ENCODE measurements at regions not wholly inside any gene's neighbourhood (a gene's known extent, or its start where the extent isn't known, plus 50 kb on each side); places are given as distances from the start of the nearest gene placed in this dataset.

DNA sequence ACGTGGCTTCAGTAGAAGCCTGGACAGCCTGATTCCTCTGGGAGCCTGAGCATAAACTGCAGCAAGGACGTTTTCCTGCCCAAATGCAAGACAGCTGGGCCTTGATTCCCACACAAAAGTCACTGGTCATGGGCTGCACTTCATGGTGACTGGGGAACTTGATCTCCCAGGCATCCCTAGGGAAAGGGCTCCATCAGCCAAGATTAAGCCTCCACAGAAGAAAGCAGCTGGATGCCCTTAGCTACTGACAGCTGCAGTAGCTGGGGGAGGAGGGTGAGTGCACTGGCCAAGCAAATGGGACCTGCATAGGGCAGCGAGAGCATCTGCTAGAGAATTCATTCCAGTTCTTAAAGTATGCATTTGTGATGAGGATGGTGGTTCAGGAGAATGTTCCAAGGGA is 267.4 kb upstream of the ISX start:
- TF ChIP-seq, protein P1, sequence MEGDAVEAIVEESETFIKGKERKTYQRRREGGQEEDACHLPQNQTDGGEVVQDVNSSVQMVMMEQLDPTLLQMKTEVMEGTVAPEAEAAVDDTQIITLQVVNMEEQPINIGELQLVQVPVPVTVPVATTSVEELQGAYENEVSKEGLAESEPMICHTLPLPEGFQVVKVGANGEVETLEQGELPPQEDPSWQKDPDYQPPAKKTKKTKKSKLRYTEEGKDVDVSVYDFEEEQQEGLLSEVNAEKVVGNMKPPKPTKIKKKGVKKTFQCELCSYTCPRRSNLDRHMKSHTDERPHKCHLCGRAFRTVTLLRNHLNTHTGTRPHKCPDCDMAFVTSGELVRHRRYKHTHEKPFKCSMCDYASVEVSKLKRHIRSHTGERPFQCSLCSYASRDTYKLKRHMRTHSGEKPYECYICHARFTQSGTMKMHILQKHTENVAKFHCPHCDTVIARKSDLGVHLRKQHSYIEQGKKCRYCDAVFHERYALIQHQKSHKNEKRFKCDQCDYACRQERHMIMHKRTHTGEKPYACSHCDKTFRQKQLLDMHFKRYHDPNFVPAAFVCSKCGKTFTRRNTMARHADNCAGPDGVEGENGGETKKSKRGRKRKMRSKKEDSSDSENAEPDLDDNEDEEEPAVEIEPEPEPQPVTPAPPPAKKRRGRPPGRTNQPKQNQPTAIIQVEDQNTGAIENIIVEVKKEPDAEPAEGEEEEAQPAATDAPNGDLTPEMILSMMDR (IDR thresholded peaks at IDR 0.05; ENCODE audit: poor library complexity, severe bottlenecking) = no peak
- Histone ChIP-seq H3K9me3 (ENCODE audit: severe bottlenecking) (no peaks in the 10 kb centered on the region), H3K27me3 (ENCODE audit: insufficient read depth, poor library complexity, severe bottlenecking) (no peaks in the 10 kb centered on the region), H3K27ac (ENCODE audit: poor library complexity, severe bottlenecking) (no peak overlapping the region), H3K36me3 (ENCODE audit: low read depth) (no peaks in the 10 kb centered on the region), H3K4me3 (ENCODE audit: severe bottlenecking) (no peak overlapping the region), H3K4me1 (ENCODE audit: insufficient read depth, poor library complexity, severe bottlenecking) (no peaks in the 10 kb centered on the region)
- DNase-seq (ENCODE audit: low spot score) (no peak), ATAC-seq (ENCODE audit: low read depth) (no peak)

DNA sequence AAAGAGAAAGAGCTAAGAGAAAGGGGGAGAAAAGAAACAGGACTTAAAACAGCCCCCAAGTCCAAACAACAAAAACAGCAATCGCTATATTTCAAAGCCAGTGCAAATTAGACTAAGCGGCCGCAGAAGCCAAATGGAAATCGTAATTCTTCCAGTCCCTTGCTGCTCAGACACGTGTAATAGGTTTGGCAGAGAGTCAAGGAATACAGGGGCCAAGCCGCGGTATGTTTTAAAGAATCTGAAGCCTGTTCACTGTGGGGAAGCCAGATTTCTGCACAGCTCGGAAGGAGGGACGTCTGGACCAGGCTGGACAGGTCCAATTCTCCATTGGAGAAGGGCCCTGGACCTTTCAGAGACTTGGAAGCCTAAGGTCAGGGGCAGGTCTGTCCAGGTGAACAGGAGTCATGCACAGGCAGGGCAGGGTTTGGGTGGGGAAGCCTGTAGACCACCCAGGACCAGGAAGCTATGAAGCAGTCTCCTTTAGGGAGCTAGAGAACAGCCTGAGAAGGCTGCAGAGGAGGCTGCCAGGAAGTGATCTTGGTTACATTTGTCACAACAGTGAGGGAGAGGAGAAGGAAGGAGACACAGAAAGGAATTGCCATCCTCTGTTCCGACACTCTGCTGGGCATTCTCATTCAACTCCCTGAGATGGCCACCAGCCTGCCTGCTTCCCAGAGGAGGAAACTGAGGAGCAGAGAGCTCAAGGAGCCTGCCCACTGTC is 265.5 kb upstream of the ISX start:
- no peaks in the 10 kb centered on the region for H3K36me3 ChIP-seq (ENCODE audit: low read depth)
- H3K4me1 ChIP-seq (ENCODE audit: insufficient read depth, poor library complexity, severe bottlenecking) = no peaks in the 10 kb centered on the region
- no peak overlapping the region for H3K27ac ChIP-seq (ENCODE audit: poor library complexity, severe bottlenecking)
- ATAC-seq (ENCODE audit: low read depth) (no peak), DNase-seq (ENCODE audit: low spot score) (no peak)
- no peak overlapping the region for H3K4me3 ChIP-seq (ENCODE audit: severe bottlenecking)
- TF ChIP-seq, protein P1 (IDR thresholded peaks at IDR 0.05; ENCODE audit: poor library complexity, severe bottlenecking) = no peak
- H3K27me3 ChIP-seq (ENCODE audit: insufficient read depth, poor library complexity, severe bottlenecking) = no peaks in the 10 kb centered on the region
- no peaks in the 10 kb centered on the region for H3K9me3 ChIP-seq (ENCODE audit: severe bottlenecking)

GRCh38 chr22:34801221-34801620 is 264.7 kb upstream of the ISX start:
- H3K9me3 ChIP-seq (ENCODE audit: severe bottlenecking) = no peaks in the 10 kb centered on the region
- TF ChIP-seq, protein P1 (IDR thresholded peaks at IDR 0.05; ENCODE audit: poor library complexity, severe bottlenecking) = no peak
- ATAC-seq (ENCODE audit: low read depth) = no peak

GRCh38 chr22:34804091-34804490 is 261.9 kb upstream of the ISX start:
- no peaks in the 10 kb centered on the region for H3K9me3 ChIP-seq (ENCODE audit: severe bottlenecking)
- H3K27ac ChIP-seq (ENCODE audit: poor library complexity, severe bottlenecking) = no peak overlapping the region
- no peak for DNase-seq (ENCODE audit: low spot score)
- no peaks in the 10 kb centered on the region for H3K27me3 ChIP-seq (ENCODE audit: insufficient read depth, poor library complexity, severe bottlenecking)
- no peaks in the 10 kb centered on the region for H3K36me3 ChIP-seq (ENCODE audit: low read depth)
- H3K4me1 ChIP-seq (ENCODE audit: insufficient read depth, poor library complexity, severe bottlenecking) = no peaks in the 10 kb centered on the region
- no peak for ATAC-seq (ENCODE audit: low read depth)
- H3K4me3 ChIP-seq (ENCODE audit: severe bottlenecking) = no peak overlapping the region
- TF ChIP-seq, protein P1 (IDR thresholded peaks at IDR 0.05; ENCODE audit: poor library complexity, severe bottlenecking) = no peak

More at GRCh38 chr22:34801221-34801620, 264.7 kb upstream of the ISX start:
- Histone ChIP-seq H3K27ac (ENCODE audit: poor library complexity, severe bottlenecking) (no peak overlapping the region), H3K27me3 (ENCODE audit: insufficient read depth, poor library complexity, severe bottlenecking) (no peaks in the 10 kb centered on the region), H3K4me3 (ENCODE audit: severe bottlenecking) (no peak overlapping the region), H3K4me1 (ENCODE audit: insufficient read depth, poor library complexity, severe bottlenecking) (no peaks in the 10 kb centered on the region), H3K36me3 (ENCODE audit: low read depth) (no peaks in the 10 kb centered on the region)
- no peak for DNase-seq (ENCODE audit: low spot score)

GRCh38 chr22:34804604-34805003 is 261.4 kb upstream of the ISX start:
- ATAC-seq (ENCODE audit: low read depth) = no peak
- Histone ChIP-seq H3K4me3 (ENCODE audit: severe bottlenecking) (no peak overlapping the region), H3K27me3 (ENCODE audit: insufficient read depth, poor library complexity, severe bottlenecking) (no peaks in the 10 kb centered on the region)

More at GRCh38 chr22:34804604-34805003, 261.4 kb upstream of the ISX start:
- Histone ChIP-seq H3K36me3 (ENCODE audit: low read depth) (no peaks in the 10 kb centered on the region), H3K9me3 (ENCODE audit: severe bottlenecking) (no peaks in the 10 kb centered on the region), H3K4me1 (ENCODE audit: insufficient read depth, poor library complexity, severe bottlenecking) (no peaks in the 10 kb centered on the region), H3K27ac (ENCODE audit: poor library complexity, severe bottlenecking) (no peak overlapping the region)
- TF ChIP-seq, protein P1 (IDR thresholded peaks at IDR 0.05; ENCODE audit: poor library complexity, severe bottlenecking) = no peak
- no peak for DNase-seq (ENCODE audit: low spot score)
